ENCODE measurements at regions not wholly inside any gene's neighbourhood (a gene's known extent, or its start where the extent isn't known, plus 50 kb on each side); places are given as distances from the start of the nearest gene placed in this dataset.

- Histone ChIP-seq H3K4me3 (replicated peaks in 1 of 4; ENCODE audit: control extremely low read depth in 1 of 4, insufficient read depth in 1 of 4, low read depth in 3 of 4, low read length in 4 of 4) (no peak overlapping the region), H3K27me3 (ENCODE audit: control insufficient read depth, insufficient read depth, low read length) (peaks cover 9% of the 10 kb centered on the region), H3K9me3 (ENCODE audit: control insufficient read depth, insufficient read depth, low read depth, low read length) (no peaks in the 10 kb centered on the region), H3K9ac (ENCODE audit: insufficient read depth, low read length) (no peak overlapping the region), H3K79me2 (ENCODE audit: control insufficient read depth, insufficient read depth, low read length) (no peaks in the 10 kb centered on the region), H3K4me2 (ENCODE audit: extremely low read depth, insufficient read depth, low read length) (no peak overlapping the region), H4K20me1 (ENCODE audit: control insufficient read depth, extremely low read depth, insufficient read depth, low read length) (no peaks in the 10 kb centered on the region), H3K36me3 (ENCODE audit: control insufficient read depth, insufficient read depth, low read length) (no peaks in the 10 kb centered on the region), H2AFZ (ENCODE audit: low read length) (no peak overlapping the region), H3K4me1 (ENCODE audit: control insufficient read depth, extremely low read depth, insufficient read depth, low read length) (no peaks in the 10 kb centered on the region), H3K27ac (ENCODE audit: insufficient read depth, low read length) (no peak overlapping the region)
- TF ChIP-seq EZH2 (IDR thresholded peaks at IDR 0.05; ENCODE audit: low read length, missing control alignments) (no peak), CTCF (conservative IDR thresholded peaks at IDR 0.05 in 1 of 2, IDR thresholded peaks at IDR 0.05 in 1 of 2; ENCODE audit: low read depth in 1 of 2, low read length in 2 of 2) (no peak)
- no peak for DNase-seq (ENCODE audit: low read depth in 2 of 2)
Observed at GRCh38 chr7:25384788-25385505, 156.7 kb upstream of the NPVF start.

- Histone ChIP-seq H3K36me3 (ENCODE audit: control insufficient read depth, insufficient read depth, low read length) (no peaks in the 10 kb centered on the region), H3K79me2 (ENCODE audit: control insufficient read depth, insufficient read depth, low read length) (no peaks in the 10 kb centered on the region), H3K4me1 (ENCODE audit: control insufficient read depth, extremely low read depth, insufficient read depth, low read length) (no peaks in the 10 kb centered on the region), H2AFZ (ENCODE audit: low read length) (no peak overlapping the region), H4K20me1 (ENCODE audit: control insufficient read depth, extremely low read depth, insufficient read depth, low read length) (no peaks in the 10 kb centered on the region), H3K4me3 (replicated peaks in 1 of 4; ENCODE audit: control extremely low read depth in 1 of 4, insufficient read depth in 1 of 4, low read depth in 3 of 4, low read length in 4 of 4) (no peak overlapping the region), H3K9ac (ENCODE audit: insufficient read depth, low read length) (no peak overlapping the region), H3K4me2 (ENCODE audit: extremely low read depth, insufficient read depth, low read length) (no peak overlapping the region), H3K27ac (ENCODE audit: insufficient read depth, low read length) (no peak overlapping the region), H3K9me3 (ENCODE audit: control insufficient read depth, insufficient read depth, low read depth, low read length) (no peaks in the 10 kb centered on the region), H3K27me3 (ENCODE audit: control insufficient read depth, insufficient read depth, low read length) (peaks cover 9% of the 10 kb centered on the region)
- no peak for DNase-seq (ENCODE audit: low read depth in 2 of 2)
- TF ChIP-seq CTCF (conservative IDR thresholded peaks at IDR 0.05 in 1 of 2, IDR thresholded peaks at IDR 0.05 in 1 of 2; ENCODE audit: low read depth in 1 of 2, low read length in 2 of 2) = no peak
- TF ChIP-seq EZH2 (IDR thresholded peaks at IDR 0.05; ENCODE audit: low read length, missing control alignments) = no peak
Observed at GRCh38 chr7:25385506-25386136, 157.3 kb upstream of the NPVF start.

- H4K20me1 ChIP-seq (ENCODE audit: control insufficient read depth, extremely low read depth, insufficient read depth, low read length) = no peaks in the 10 kb centered on the region
- H3K27ac ChIP-seq (ENCODE audit: insufficient read depth, low read length) = no peak overlapping the region
- no peak for DNase-seq (ENCODE audit: low read depth in 2 of 2)
- H3K27me3 ChIP-seq (ENCODE audit: control insufficient read depth, insufficient read depth, low read length) = peaks cover 9% of the 10 kb centered on the region
- no peak for TF ChIP-seq EZH2 (IDR thresholded peaks at IDR 0.05; ENCODE audit: low read length, missing control alignments)
- TF ChIP-seq CTCF (conservative IDR thresholded peaks at IDR 0.05 in 1 of 2, IDR thresholded peaks at IDR 0.05 in 1 of 2; ENCODE audit: low read depth in 1 of 2, low read length in 2 of 2) = no peak
- no peaks in the 10 kb centered on the region for H3K36me3 ChIP-seq (ENCODE audit: control insufficient read depth, insufficient read depth, low read length)
- no peak overlapping the region for H3K9ac ChIP-seq (ENCODE audit: insufficient read depth, low read length)
- H3K79me2 ChIP-seq (ENCODE audit: control insufficient read depth, insufficient read depth, low read length) = no peaks in the 10 kb centered on the region
- no peaks in the 10 kb centered on the region for H3K9me3 ChIP-seq (ENCODE audit: control insufficient read depth, insufficient read depth, low read depth, low read length)
- H3K4me2 ChIP-seq (ENCODE audit: extremely low read depth, insufficient read depth, low read length) = no peak overlapping the region
- H2AFZ ChIP-seq (ENCODE audit: low read length) = no peak overlapping the region
- H3K4me3 ChIP-seq (replicated peaks in 1 of 4; ENCODE audit: control extremely low read depth in 1 of 4, insufficient read depth in 1 of 4, low read depth in 3 of 4, low read length in 4 of 4) = no peak overlapping the region
- no peaks in the 10 kb centered on the region for H3K4me1 ChIP-seq (ENCODE audit: control insufficient read depth, extremely low read depth, insufficient read depth, low read length)
Observed at GRCh38 chr7:25386311-25386744, 158.0 kb upstream of the NPVF start.
